RKO (cell line): ENCODE measurements at regions not wholly inside any gene's neighbourhood (a gene's known extent, or its start where the extent isn't known, plus 50 kb on each side); places are given as distances from the start of the nearest gene placed in this dataset.

Experiments
- DNase-seq: peaks from one replicate; pipeline ENCODE4 v3.0.0-alpha.2; 2016; ENCODE audit warnings: low spot score

- DNase-seq, result no peak
These were observed 242.1 kb upstream of the JUN start for GRCh38 chr1:59025898-59026426.

GRCh38 chr1:59026472-59026948, 242.7 kb upstream of the JUN start:
- DNase-seq, result peak; percentile 77

GRCh38 chr1:59027177-59027576, 243.3 kb upstream of the JUN start:
- no peak for DNase-seq

- DNase-seq, result no peak
These were observed 244.2 kb upstream of the JUN start for GRCh38 chr1:59028048-59028447.

- peak; percentile 69 for DNase-seq
These were observed 245.7 kb upstream of the JUN start for GRCh38 chr1:59029411-59030167.

- DNase-seq, result no peak
These were observed 248.4 kb upstream of the JUN start for GRCh38 chr1:59032228-59032627.

GRCh38 chr1:59033761-59034160, 249.9 kb upstream of the JUN start:
- DNase-seq, result no peak

GRCh38 chr1:59034925-59035324, 251.1 kb upstream of the JUN start:
- DNase-seq, result no peak

GRCh38 chr1:59039551-59039950, 255.7 kb upstream of the JUN start:
- no peak for DNase-seq

- no peak for DNase-seq
These were observed 256.4 kb upstream of the FGGY start for GRCh38 chr1:59040486-59040885.

- DNase-seq, result no peak
These were observed 255.1 kb upstream of the FGGY start for GRCh38 chr1:59041646-59042277.

- DNase-seq, result no peak
These were observed 253.1 kb upstream of the FGGY start for GRCh38 chr1:59043796-59044195.

GRCh38 chr1:59044535-59045121, 252.3 kb upstream of the FGGY start:
- no peak for DNase-seq

- no peak for DNase-seq
These were observed 251.8 kb upstream of the FGGY start for GRCh38 chr1:59045137-59045536.

- DNase-seq, result no peak
These were observed 251.3 kb upstream of the FGGY start for GRCh38 chr1:59045636-59046035.

- no peak for DNase-seq
These were observed 250.8 kb upstream of the FGGY start for GRCh38 chr1:59046134-59046533.

- no peak for DNase-seq
These were observed 250.2 kb upstream of the FGGY start for GRCh38 chr1:59046730-59047157.

GRCh38 chr1:59051007-59051406, 245.9 kb upstream of the FGGY start:
- no peak for DNase-seq

GRCh38 chr1:59052166-59052590, 244.7 kb upstream of the FGGY start:
- no peak for DNase-seq

GRCh38 chr1:59054172-59054571, 242.7 kb upstream of the FGGY start:
- DNase-seq, result no peak

- DNase-seq, result no peak
These were observed 240.8 kb upstream of the FGGY start for GRCh38 chr1:59055908-59056719.

GRCh38 chr1:59057211-59057694, 239.6 kb upstream of the FGGY start:
- no peak for DNase-seq
